ENCODE measurements at regions not wholly inside any gene's neighbourhood (a gene's known extent, or its start where the extent isn't known, plus 50 kb on each side); places are given as distances from the start of the nearest gene placed in this dataset.

- peak overlapping the region; percentile 18 for H3K27ac ChIP-seq (ENCODE audit: low read depth, low read length)
- H3K4me3 ChIP-seq (ENCODE audit: low read depth, low read length): no peak overlapping the region
- H3K4me1 ChIP-seq (ENCODE audit: control insufficient read depth, insufficient read depth, low read length, unreplicated experiment): peaks cover 58% of the 10 kb centered on the region
- no peaks in the 10 kb centered on the region for H3K79me2 ChIP-seq (ENCODE audit: control insufficient read depth, insufficient read depth, low read length, unreplicated experiment)
- H3K27me3 ChIP-seq (ENCODE audit: insufficient read depth, low read length): no peaks in the 10 kb centered on the region
- H2AFZ ChIP-seq (ENCODE audit: low read length, unreplicated experiment): no peak overlapping the region
- no peaks in the 10 kb centered on the region for H3K36me3 ChIP-seq (ENCODE audit: insufficient read depth, low read length)
Observed at GRCh38 chr1:17877316-17877715, 122.2 kb downstream of the ACTL8 start.

GRCh38 chr1:17877896-17878295 is 122.8 kb downstream of the ACTL8 start:
- H3K36me3 ChIP-seq (ENCODE audit: insufficient read depth, low read length): no peaks in the 10 kb centered on the region
- no peak overlapping the region for H2AFZ ChIP-seq (ENCODE audit: low read length, unreplicated experiment)
- peaks cover 55% of the 10 kb centered on the region for H3K4me1 ChIP-seq (ENCODE audit: control insufficient read depth, insufficient read depth, low read length, unreplicated experiment)
- no peaks in the 10 kb centered on the region for H3K79me2 ChIP-seq (ENCODE audit: control insufficient read depth, insufficient read depth, low read length, unreplicated experiment)
- H3K4me3 ChIP-seq (ENCODE audit: low read depth, low read length): no peak overlapping the region
- no peaks in the 10 kb centered on the region for H3K27me3 ChIP-seq (ENCODE audit: insufficient read depth, low read length)
- peak overlapping the region; percentile 18 for H3K27ac ChIP-seq (ENCODE audit: low read depth, low read length)

- peak overlapping the region; percentile 5 for H3K27ac ChIP-seq (ENCODE audit: low read depth, low read length)
- no peaks in the 10 kb centered on the region for H3K27me3 ChIP-seq (ENCODE audit: insufficient read depth, low read length)
- H3K4me1 ChIP-seq (ENCODE audit: control insufficient read depth, insufficient read depth, low read length, unreplicated experiment): peaks cover 45% of the 10 kb centered on the region
- H3K36me3 ChIP-seq (ENCODE audit: insufficient read depth, low read length): no peaks in the 10 kb centered on the region
- no peaks in the 10 kb centered on the region for H3K79me2 ChIP-seq (ENCODE audit: control insufficient read depth, insufficient read depth, low read length, unreplicated experiment)
- peak overlapping the region; percentile 52 for H2AFZ ChIP-seq (ENCODE audit: low read length, unreplicated experiment)
- H3K4me3 ChIP-seq (ENCODE audit: low read depth, low read length): no peak overlapping the region
Observed at GRCh38 chr1:17878837-17879236, 123.7 kb downstream of the ACTL8 start.

- Histone ChIP-seq H3K36me3 (ENCODE audit: insufficient read depth, low read length) (no peaks in the 10 kb centered on the region), H3K79me2 (ENCODE audit: control insufficient read depth, insufficient read depth, low read length, unreplicated experiment) (no peaks in the 10 kb centered on the region), H3K4me3 (ENCODE audit: low read depth, low read length) (no peak overlapping the region), H2AFZ (ENCODE audit: low read length, unreplicated experiment) (no peak overlapping the region), H3K4me1 (ENCODE audit: control insufficient read depth, insufficient read depth, low read length, unreplicated experiment) (peaks cover 29% of the 10 kb centered on the region), H3K27ac (ENCODE audit: low read depth, low read length) (no peak overlapping the region), H3K27me3 (ENCODE audit: insufficient read depth, low read length) (no peaks in the 10 kb centered on the region)
Observed at GRCh38 chr1:17880449-17880848, 125.3 kb downstream of the ACTL8 start.

- Histone ChIP-seq H2AFZ (ENCODE audit: low read length, unreplicated experiment) (no peak overlapping the region), H3K27me3 (ENCODE audit: insufficient read depth, low read length) (no peaks in the 10 kb centered on the region), H3K27ac (ENCODE audit: low read depth, low read length) (no peak overlapping the region), H3K36me3 (ENCODE audit: insufficient read depth, low read length) (no peaks in the 10 kb centered on the region), H3K4me3 (ENCODE audit: low read depth, low read length) (no peak overlapping the region), H3K4me1 (ENCODE audit: control insufficient read depth, insufficient read depth, low read length, unreplicated experiment) (peaks cover 21% of the 10 kb centered on the region), H3K79me2 (ENCODE audit: control insufficient read depth, insufficient read depth, low read length, unreplicated experiment) (no peaks in the 10 kb centered on the region)
Observed at GRCh38 chr1:17881761-17882160, 126.6 kb downstream of the ACTL8 start.

GRCh38 chr1:17883136-17883535 is 128.0 kb downstream of the ACTL8 start:
- H3K27ac ChIP-seq (ENCODE audit: low read depth, low read length): no peak overlapping the region

GRCh38 chr1:17883662-17884395 is 128.7 kb downstream of the ACTL8 start:
- Histone ChIP-seq H2AFZ (ENCODE audit: low read length, unreplicated experiment) (no peak overlapping the region), H3K4me1 (ENCODE audit: control insufficient read depth, insufficient read depth, low read length, unreplicated experiment) (peaks cover 6% of the 10 kb centered on the region), H3K4me3 (ENCODE audit: low read depth, low read length) (no peak overlapping the region), H3K27ac (ENCODE audit: low read depth, low read length) (no peak overlapping the region), H3K79me2 (ENCODE audit: control insufficient read depth, insufficient read depth, low read length, unreplicated experiment) (no peaks in the 10 kb centered on the region), H3K27me3 (ENCODE audit: insufficient read depth, low read length) (no peaks in the 10 kb centered on the region), H3K36me3 (ENCODE audit: insufficient read depth, low read length) (no peaks in the 10 kb centered on the region)

More at GRCh38 chr1:17883136-17883535, 128.0 kb downstream of the ACTL8 start:
- H3K79me2 ChIP-seq (ENCODE audit: control insufficient read depth, insufficient read depth, low read length, unreplicated experiment): no peaks in the 10 kb centered on the region
- H3K4me3 ChIP-seq (ENCODE audit: low read depth, low read length): no peak overlapping the region
- no peaks in the 10 kb centered on the region for H3K36me3 ChIP-seq (ENCODE audit: insufficient read depth, low read length)
- peaks cover 12% of the 10 kb centered on the region for H3K4me1 ChIP-seq (ENCODE audit: control insufficient read depth, insufficient read depth, low read length, unreplicated experiment)
- H2AFZ ChIP-seq (ENCODE audit: low read length, unreplicated experiment): no peak overlapping the region
- H3K27me3 ChIP-seq (ENCODE audit: insufficient read depth, low read length): no peaks in the 10 kb centered on the region

- Histone ChIP-seq H3K36me3 (ENCODE audit: insufficient read depth, low read length) (no peaks in the 10 kb centered on the region), H3K27ac (ENCODE audit: low read depth, low read length) (no peak overlapping the region), H3K4me3 (ENCODE audit: low read depth, low read length) (no peak overlapping the region), H3K79me2 (ENCODE audit: control insufficient read depth, insufficient read depth, low read length, unreplicated experiment) (no peaks in the 10 kb centered on the region), H2AFZ (ENCODE audit: low read length, unreplicated experiment) (no peak overlapping the region), H3K27me3 (ENCODE audit: insufficient read depth, low read length) (peaks cover 18% of the 10 kb centered on the region), H3K4me1 (ENCODE audit: control insufficient read depth, insufficient read depth, low read length, unreplicated experiment) (no peaks in the 10 kb centered on the region)
Observed at GRCh38 chr1:17885663-17886320, 130.7 kb downstream of the ACTL8 start.

- no peak overlapping the region for H2AFZ ChIP-seq (ENCODE audit: low read length, unreplicated experiment)
- H3K27ac ChIP-seq (ENCODE audit: low read depth, low read length): no peak overlapping the region
- H3K27me3 ChIP-seq (ENCODE audit: insufficient read depth, low read length): peaks cover 24% of the 10 kb centered on the region
- no peaks in the 10 kb centered on the region for H3K36me3 ChIP-seq (ENCODE audit: insufficient read depth, low read length)
- no peaks in the 10 kb centered on the region for H3K4me1 ChIP-seq (ENCODE audit: control insufficient read depth, insufficient read depth, low read length, unreplicated experiment)
- no peaks in the 10 kb centered on the region for H3K79me2 ChIP-seq (ENCODE audit: control insufficient read depth, insufficient read depth, low read length, unreplicated experiment)
- no peak overlapping the region for H3K4me3 ChIP-seq (ENCODE audit: low read depth, low read length)
Observed at GRCh38 chr1:17886386-17886785, 131.3 kb downstream of the ACTL8 start.

GRCh38 chr1:17886838-17887441 is 131.8 kb downstream of the ACTL8 start:
- H3K36me3 ChIP-seq (ENCODE audit: insufficient read depth, low read length): no peaks in the 10 kb centered on the region
- peaks cover 27% of the 10 kb centered on the region for H3K27me3 ChIP-seq (ENCODE audit: insufficient read depth, low read length)
- H3K27ac ChIP-seq (ENCODE audit: low read depth, low read length): no peak overlapping the region
- no peak overlapping the region for H2AFZ ChIP-seq (ENCODE audit: low read length, unreplicated experiment)
- H3K79me2 ChIP-seq (ENCODE audit: control insufficient read depth, insufficient read depth, low read length, unreplicated experiment): no peaks in the 10 kb centered on the region
- no peaks in the 10 kb centered on the region for H3K4me1 ChIP-seq (ENCODE audit: control insufficient read depth, insufficient read depth, low read length, unreplicated experiment)
- no peak overlapping the region for H3K4me3 ChIP-seq (ENCODE audit: low read depth, low read length)
